Muscle layer of duodenum (tissue), 2 donors: ENCODE measurements at regions not wholly inside any gene's neighbourhood (a gene's known extent, or its start where the extent isn't known, plus 50 kb on each side); places are given as distances from the start of the nearest gene placed in this dataset.
A peak's percentile ranks its signal among the peaks of the same experiment; 100 is the strongest.

Experiments
- H3K27ac ChIP-seq: one replicate; pipeline ENCODE4 v1.7.0; 2013; ENCODE audit warnings: mild to moderate bottlenecking, low read length
- H3K27me3 ChIP-seq: one replicate; pipeline ENCODE4 v1.7.0; 2013; ENCODE audit warnings: low read depth, mild to moderate bottlenecking, control low read depth, low read length
- H3K36me3 ChIP-seq, 2 donors: one replicate each; pipeline ENCODE4 v1.7.0; 2013; ENCODE audit warnings: low read length in 2 of 2, control low read depth in 1 of 2, mild to moderate bottlenecking in 1 of 2; ENCODE audit not compliant: insufficient read depth in 2 of 2, control insufficient read depth in 1 of 2
- H3K4me1 ChIP-seq, 2 donors: one replicate each; pipeline ENCODE4 v1.7.0; 2013; ENCODE audit warnings: low read length in 2 of 2, mild to moderate bottlenecking in 2 of 2, control low read depth in 1 of 2, moderate library complexity in 1 of 2; ENCODE audit not compliant: insufficient read depth in 2 of 2, control insufficient read depth in 1 of 2
- H3K4me3 ChIP-seq, 2 donors: one replicate each; pipeline ENCODE4 v1.7.0; 2013; ENCODE audit warnings: low read length in 2 of 2, low read depth in 1 of 2, mild to moderate bottlenecking in 1 of 2
- H3K9me3 ChIP-seq, 2 donors: one replicate each; pipeline ENCODE4 v1.7.0; 2013; ENCODE audit warnings: low read length in 2 of 2, control low read depth in 1 of 2, mild to moderate bottlenecking in 1 of 2; ENCODE audit not compliant: control insufficient read depth in 1 of 2
- donor health status: healthy.

GRCh38 chr9:99466104-99466503 lies 244.0 kb downstream of the SEC61B start:
- Histone ChIP-seq H3K4me3 (no peak overlapping the region), H3K27me3 (no peaks in the 10 kb centered on the region), H3K4me1 (no peaks in the 10 kb centered on the region), H3K36me3 (no peaks in the 10 kb centered on the region), H3K9me3 (no peaks in the 10 kb centered on the region), H3K27ac (peak overlapping the region; percentile 52)

- Histone ChIP-seq H3K27me3 (no peaks in the 10 kb centered on the region), H3K4me3 (no peak overlapping the region), H3K36me3 (no peaks in the 10 kb centered on the region), H3K4me1 (no peaks in the 10 kb centered on the region), H3K9me3 (no peaks in the 10 kb centered on the region), H3K27ac (no peak overlapping the region)
These were observed 244.7 kb downstream of the SEC61B start for GRCh38 chr9:99466781-99467180.

GRCh38 chr9:99471033-99471432 lies 249.0 kb downstream of the SEC61B start:
- Histone ChIP-seq H3K36me3 (no peaks in the 10 kb centered on the region), H3K4me1 (peaks cover 0 to 10% of the 10 kb centered on the region in 2 donors), H3K27me3 (no peaks in the 10 kb centered on the region), H3K9me3 (no peaks in the 10 kb centered on the region), H3K27ac (no peak overlapping the region), H3K4me3 (no peak overlapping the region)

- H3K9me3 ChIP-seq, result no peaks in the 10 kb centered on the region
- H3K4me3 ChIP-seq, result no peak overlapping the region
- no peaks in the 10 kb centered on the region for H3K36me3 ChIP-seq
- peaks cover 0 to 10% of the 10 kb centered on the region in 2 donors for H3K4me1 ChIP-seq
- H3K27me3 ChIP-seq, result no peaks in the 10 kb centered on the region
- no peak overlapping the region for H3K27ac ChIP-seq
These were observed 250.3 kb downstream of the SEC61B start for GRCh38 chr9:99472240-99472915.

- Histone ChIP-seq H3K9me3 (no peaks in the 10 kb centered on the region), H3K36me3 (no peaks in the 10 kb centered on the region), H3K27me3 (no peaks in the 10 kb centered on the region), H3K4me3 (no peak overlapping the region), H3K4me1 (peaks cover 0 to 10% of the 10 kb centered on the region in 2 donors), H3K27ac (no peak overlapping the region)
These were observed 250.8 kb downstream of the SEC61B start for GRCh38 chr9:99472916-99473245.

- Histone ChIP-seq H3K27me3 (no peaks in the 10 kb centered on the region), H3K27ac (no peak overlapping the region)
These were observed 252.1 kb downstream of the SEC61B start for GRCh38 chr9:99474186-99474585.

GRCh38 chr9:99475401-99476065 lies 253.5 kb downstream of the SEC61B start:
- no peak overlapping the region for H3K27ac ChIP-seq
- no peaks in the 10 kb centered on the region for H3K36me3 ChIP-seq
- H3K4me3 ChIP-seq, result no peak overlapping the region
- H3K9me3 ChIP-seq, result no peaks in the 10 kb centered on the region
- H3K4me1 ChIP-seq, result peaks cover 0 to 10% of the 10 kb centered on the region in 2 donors
- no peaks in the 10 kb centered on the region for H3K27me3 ChIP-seq

More at GRCh38 chr9:99474186-99474585, 252.1 kb downstream of the SEC61B start:
- Histone ChIP-seq H3K36me3 (no peaks in the 10 kb centered on the region), H3K9me3 (no peaks in the 10 kb centered on the region), H3K4me1 (peaks cover 0 to 10% of the 10 kb centered on the region in 2 donors), H3K4me3 (no peak overlapping the region)

- no peaks in the 10 kb centered on the region for H3K36me3 ChIP-seq
- H3K9me3 ChIP-seq, result no peaks in the 10 kb centered on the region
- H3K4me3 ChIP-seq, result no peak overlapping the region
- H3K27ac ChIP-seq, result no peak overlapping the region
- H3K4me1 ChIP-seq, result peaks cover 0 to 9% of the 10 kb centered on the region in 2 donors
- no peaks in the 10 kb centered on the region for H3K27me3 ChIP-seq
These were observed 256.5 kb downstream of the SEC61B start for GRCh38 chr9:99478469-99479027.

GRCh38 chr9:99479929-99480328 lies 257.8 kb downstream of the SEC61B start:
- no peaks in the 10 kb centered on the region for H3K27me3 ChIP-seq

GRCh38 chr9:99485459-99485858 lies 263.4 kb downstream of the SEC61B start:
- Histone ChIP-seq H3K4me1 (no peaks in the 10 kb centered on the region), H3K4me3 (no peak overlapping the region), H3K27ac (no peak overlapping the region), H3K36me3 (no peaks in the 10 kb centered on the region), H3K27me3 (no peaks in the 10 kb centered on the region), H3K9me3 (no peaks in the 10 kb centered on the region)

More at GRCh38 chr9:99479929-99480328, 257.8 kb downstream of the SEC61B start:
- H3K9me3 ChIP-seq, result no peaks in the 10 kb centered on the region
- H3K4me1 ChIP-seq, result no peaks in the 10 kb centered on the region
- no peak overlapping the region for H3K27ac ChIP-seq
- no peaks in the 10 kb centered on the region for H3K36me3 ChIP-seq
- H3K4me3 ChIP-seq, result no peak overlapping the region

GRCh38 chr9:99486684-99487083 lies 264.6 kb downstream of the SEC61B start:
- no peaks in the 10 kb centered on the region for H3K9me3 ChIP-seq
- no peaks in the 10 kb centered on the region for H3K36me3 ChIP-seq
- H3K4me1 ChIP-seq, result no peaks in the 10 kb centered on the region
- H3K4me3 ChIP-seq, result no peak overlapping the region
- H3K27ac ChIP-seq, result no peak overlapping the region
- no peaks in the 10 kb centered on the region for H3K27me3 ChIP-seq
